CD4-positive, alpha-beta T cell (primary cell): ENCODE measurements at regions not wholly inside any gene's neighbourhood (a gene's known extent, or its start where the extent isn't known, plus 50 kb on each side); places are given as distances from the start of the nearest gene placed in this dataset.

Source experiments
- ATAC-seq: fragments of 200-7000 bp; cut with Tn5 transposase; one replicate; pipeline ENCODE4 v1.10.0; 2022; ENCODE audit warnings: mild to moderate bottlenecking; ENCODE audit not compliant: poor library complexity
- CTCF ChIA-PET: fragments of 350-600 bp; sonication (Branson Sonifier 250); formaldehyde crosslinking; loops from one replicate; lab custom pipeline; 2021; ENCODE audit warnings: antibody characterized with exemption, inconsistent platforms; lab: Charles Lee
- POLR2A ChIA-PET: fragments of 350-600 bp; sonication (Branson Sonifier 250); formaldehyde crosslinking; loops from one replicate; lab custom pipeline; 2021; ENCODE audit warnings: antibody characterized with exemption, inconsistent platforms; lab: Charles Lee
- DNase-seq, 14 experiments: peaks; one replicate each; pipeline ENCODE4 v3.0.0-alpha.2; 2013 to 2020; ENCODE audit warnings: mixed read lengths in 2 of 14
- H3K27ac ChIP-seq, 2 donors: one replicate each; pipeline versions ENCODE4 v1.5.1 to v1.7.0; 2013; ENCODE audit warnings: low read length in 2 of 2, low read depth in 1 of 2, mild to moderate bottlenecking in 1 of 2
- H3K27me3 ChIP-seq, 2 experiments: 1 replicate in 1 of 2; 2 replicates in 1 of 2; pipeline versions ENCODE4 v1.6.1 to v1.7.0; 2013; ENCODE audit warnings: low read length in 2 of 2, control low read depth in 1 of 2, mild to moderate bottlenecking in 1 of 2, moderate library complexity in 1 of 2; ENCODE audit not compliant: insufficient read depth in 2 of 2, control insufficient read depth in 1 of 2
- H3K36me3 ChIP-seq: one replicate; pipeline ENCODE4 v1.6.1; 2013; ENCODE audit warnings: low read length, control low read depth; ENCODE audit not compliant: insufficient read depth
- H3K4me1 ChIP-seq: one replicate; pipeline ENCODE4 v1.6.1; 2013; ENCODE audit warnings: low read length, control low read depth; ENCODE audit not compliant: insufficient read depth
- H3K4me3 ChIP-seq: one replicate; pipeline ENCODE4 v1.5.1; 2013; ENCODE audit warnings: mild to moderate bottlenecking, low read length, moderate library complexity
- H3K9me3 ChIP-seq, 2 experiments: 1 replicate in 1 of 2; 2 replicates in 1 of 2; pipeline versions ENCODE4 v1.6.1 to v1.7.0; 2013; ENCODE audit warnings: low read length in 2 of 2, mild to moderate bottlenecking in 2 of 2, control low read depth in 1 of 2, moderate library complexity in 1 of 2; ENCODE audit not compliant: control insufficient read depth in 1 of 2, insufficient read depth in 1 of 2
- H3K27ac Mint-ChIP-seq: one replicate; pipeline ENCODE4 v1.8.0; 2020; ENCODE audit warnings: mixed read lengths
- H3K27me3 Mint-ChIP-seq: one replicate; pipeline ENCODE4 v1.8.0; 2021; ENCODE audit warnings: mixed read lengths
- H3K36me3 Mint-ChIP-seq: one replicate; pipeline ENCODE4 v1.8.0; 2021; ENCODE audit warnings: low read depth, mixed read lengths
- H3K4me1 Mint-ChIP-seq: one replicate; pipeline ENCODE4 v1.8.0; 2021; ENCODE audit warnings: low read depth, mixed read lengths
- H3K4me3 Mint-ChIP-seq: one replicate; pipeline ENCODE4 v1.8.0; 2020; ENCODE audit warnings: mild to moderate bottlenecking, mixed read lengths
- H3K9me3 Mint-ChIP-seq: one replicate; pipeline ENCODE4 v1.8.0; 2020; ENCODE audit warnings: mixed read lengths
- CTCF ChIP-seq: fragments of 200-600 bp; IDR thresholded peaks from one replicate; pipeline ENCODE4 v1.8.0; 2022; ENCODE audit warnings: antibody characterized with exemption, mild to moderate bottlenecking
- intact Hi-C, 2 experiments: fragments of 100-400 bp; cut with DNase I in 1 of 2; cut with micrococcal nuclease in 1 of 2; formaldehyde crosslinking; loops; one replicate each; pipeline versions ENCODE4 v1.15.1 to v1.9.0; 2023 to 2025; cut with DNase I, micrococcal nuclease

- ATAC-seq, result no peak
- Histone ChIP-seq H3K4me3 (no peak overlapping the region), H3K27me3 (no peaks in the 10 kb centered on the region), H3K4me1 (no peaks in the 10 kb centered on the region), H3K27ac (no peak overlapping the region), H3K9me3 (no peaks in the 10 kb centered on the region), H3K36me3 (no peaks in the 10 kb centered on the region)
- intact Hi-C loops, result no loop called here
- no peak overlapping the region for H3K4me3 Mint-ChIP-seq
- H3K27me3 Mint-ChIP-seq, result no peaks in the 10 kb centered on the region
- H3K27ac Mint-ChIP-seq, result no peak overlapping the region
- H3K36me3 Mint-ChIP-seq, result no peaks in the 10 kb centered on the region
- H3K9me3 Mint-ChIP-seq, result no peaks in the 10 kb centered on the region
- POLR2A ChIA-PET, result no interaction called here
- TF ChIP-seq CTCF, result no peak
- no peaks in the 10 kb centered on the region for H3K4me1 Mint-ChIP-seq
- peak in 4 of 14 experiments; percentile 3 to 18 (median 15) for DNase-seq
- CTCF ChIA-PET, result no interaction called here
Observed at GRCh38 chr2:180604077-180604476, 376.3 kb upstream of the UBE2E3 start.

DNA sequence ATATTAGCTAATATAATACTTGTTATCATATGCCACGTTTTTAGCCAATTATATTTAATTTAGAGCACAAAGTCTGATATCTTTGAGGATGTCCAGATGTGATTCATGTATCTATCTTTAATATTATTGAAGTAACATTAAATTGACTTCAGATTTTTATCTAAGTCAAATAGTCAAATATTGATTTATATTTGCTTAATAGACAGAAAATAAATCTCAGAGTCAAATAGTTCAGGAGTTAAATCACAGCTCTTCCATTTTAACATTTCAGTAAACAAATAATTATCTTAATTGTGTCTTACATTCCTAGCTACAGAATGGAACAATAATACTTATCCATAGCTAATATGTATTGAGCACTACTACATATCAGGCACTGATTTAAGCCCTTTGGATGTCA, 379.4 kb upstream of the UBE2E3 start:
- Mint-ChIP-seq H3K27me3 (no peaks in the 10 kb centered on the region), H3K4me1 (no peaks in the 10 kb centered on the region), H3K27ac (no peak overlapping the region), H3K36me3 (no peaks in the 10 kb centered on the region), H3K4me3 (no peak overlapping the region), H3K9me3 (no peaks in the 10 kb centered on the region)
- DNase-seq (no peak), ATAC-seq (no peak)
- no peak overlapping the region for H3K4me3 ChIP-seq
- POLR2A ChIA-PET, result no interaction called here
- TF ChIP-seq CTCF, result no peak
- intact Hi-C loops, result no loop called here
- no peaks in the 10 kb centered on the region for H3K27me3 ChIP-seq
- no peaks in the 10 kb centered on the region for H3K9me3 ChIP-seq
- CTCF ChIA-PET, result no interaction called here
- no peaks in the 10 kb centered on the region for H3K36me3 ChIP-seq
- H3K4me1 ChIP-seq, result no peaks in the 10 kb centered on the region
- H3K27ac ChIP-seq, result no peak overlapping the region

DNA sequence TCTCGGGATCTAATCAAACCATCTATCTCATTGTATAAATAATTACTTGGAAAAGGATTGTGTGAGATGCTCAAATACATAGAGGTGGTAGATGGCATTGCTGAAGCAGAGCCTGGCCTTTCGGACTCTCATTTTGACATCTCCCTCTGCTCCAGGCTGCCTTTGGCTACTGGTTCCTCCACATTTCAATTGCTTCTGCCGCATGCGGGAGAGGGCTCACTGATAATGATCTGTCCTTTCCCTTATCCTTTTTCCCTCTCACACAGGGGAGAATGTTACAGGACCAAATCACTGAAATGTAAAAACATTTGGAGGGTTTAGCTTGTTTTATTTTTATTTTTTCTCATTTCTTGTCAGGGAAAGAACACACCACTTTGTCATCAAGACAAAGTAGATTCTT, 380.6 kb upstream of the UBE2E3 start:
- Mint-ChIP-seq H3K4me1 (no peaks in the 10 kb centered on the region), H3K27me3 (no peaks in the 10 kb centered on the region)

More for the DNA sequence above, 380.6 kb upstream of the UBE2E3 start:
- H3K27me3 ChIP-seq, result no peaks in the 10 kb centered on the region
- no peaks in the 10 kb centered on the region for H3K4me1 ChIP-seq
- ATAC-seq (no peak), DNase-seq (no peak)
- no peak overlapping the region for H3K4me3 ChIP-seq
- ChIA-PET CTCF (no interaction called here), POLR2A (no interaction called here)
- Mint-ChIP-seq H3K4me3 (no peak overlapping the region), H3K36me3 (no peaks in the 10 kb centered on the region), H3K9me3 (no peaks in the 10 kb centered on the region), H3K27ac (no peak overlapping the region)
- H3K9me3 ChIP-seq, result no peaks in the 10 kb centered on the region
- TF ChIP-seq CTCF, result no peak
- no peak overlapping the region for H3K27ac ChIP-seq
- H3K36me3 ChIP-seq, result no peaks in the 10 kb centered on the region
- intact Hi-C loops, result no loop called here
